Neural cell (in vitro differentiated cells): ENCODE measurements at regions not wholly inside any gene's neighbourhood (a gene's known extent, or its start where the extent isn't known, plus 50 kb on each side); places are given as distances from the start of the nearest gene placed in this dataset.

ENCODE experiments used
- CTCF ChIP-seq: fragments of 450-650 bp; IDR thresholded peaks from 2 replicates; pipeline ENCODE4 v1.5.1; 2014; ENCODE audit warnings: antibody characterized with exemption, mild to moderate bottlenecking, moderate library complexity; ENCODE audit not compliant: poor library complexity, severe bottlenecking
- EP300 ChIP-seq: fragments of 450-650 bp; conservative IDR thresholded peaks from 2 replicates; pipeline ENCODE4 v1.6.1; 2014; ENCODE audit warnings: antibody characterized with exemption, mild to moderate bottlenecking, moderate library complexity; ENCODE audit not compliant: poor library complexity, severe bottlenecking
- EZH2 ChIP-seq: fragments of 200-600, 300-800 bp; shearing (Covaris generic), sonication (generic); IDR thresholded peaks from 2 replicates; pipeline ENCODE4 v1.6.1; 2014; ENCODE audit warnings: antibody characterized with exemption, low read length, borderline replicate concordance, mild to moderate bottlenecking; ENCODE audit not compliant: insufficient read depth, poor library complexity, severe bottlenecking
- POLR2AphosphoS5 ChIP-seq: IDR thresholded peaks from 2 replicates; pipeline ENCODE4 v1.6.1; 2012
- RAD21 ChIP-seq: fragments of 450-650 bp; conservative IDR thresholded peaks from 2 replicates; pipeline ENCODE4 v1.6.1; 2014; ENCODE audit warnings: antibody characterized with exemption, mild to moderate bottlenecking, moderate library complexity

- TF ChIP-seq EP300 (no peak), RAD21 (no peak), CTCF (no peak), POLR2AphosphoS5 (no peak), EZH2 (no peak)
Measured at GRCh38 chr6:134665029-134665723, 284.7 kb downstream of the ALDH8A1 start.
